ENCODE measurements at regions not wholly inside any gene's neighbourhood (a gene's known extent, or its start where the extent isn't known, plus 50 kb on each side); places are given as distances from the start of the nearest gene placed in this dataset.

DNA sequence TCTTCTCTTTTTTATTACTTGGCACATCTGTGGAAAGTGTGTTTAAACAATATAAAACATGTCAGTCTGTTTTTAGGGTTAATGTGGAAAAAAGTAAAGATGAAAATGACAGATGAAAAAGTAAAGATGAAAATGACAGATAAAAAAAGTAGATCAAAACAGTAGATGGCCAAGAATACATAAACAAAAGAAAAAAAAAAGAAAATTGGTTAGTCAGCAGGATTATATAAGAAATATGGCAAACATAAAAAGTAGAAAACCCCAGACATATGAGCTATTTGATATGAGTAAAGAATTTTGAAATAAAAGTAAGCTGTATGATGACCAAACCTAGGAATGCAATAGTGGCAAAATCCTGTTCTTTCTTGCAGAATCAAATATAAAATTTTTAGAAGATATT, 365.7 kb upstream of the AKR1E2 start:
- TF ChIP-seq, protein P1, sequence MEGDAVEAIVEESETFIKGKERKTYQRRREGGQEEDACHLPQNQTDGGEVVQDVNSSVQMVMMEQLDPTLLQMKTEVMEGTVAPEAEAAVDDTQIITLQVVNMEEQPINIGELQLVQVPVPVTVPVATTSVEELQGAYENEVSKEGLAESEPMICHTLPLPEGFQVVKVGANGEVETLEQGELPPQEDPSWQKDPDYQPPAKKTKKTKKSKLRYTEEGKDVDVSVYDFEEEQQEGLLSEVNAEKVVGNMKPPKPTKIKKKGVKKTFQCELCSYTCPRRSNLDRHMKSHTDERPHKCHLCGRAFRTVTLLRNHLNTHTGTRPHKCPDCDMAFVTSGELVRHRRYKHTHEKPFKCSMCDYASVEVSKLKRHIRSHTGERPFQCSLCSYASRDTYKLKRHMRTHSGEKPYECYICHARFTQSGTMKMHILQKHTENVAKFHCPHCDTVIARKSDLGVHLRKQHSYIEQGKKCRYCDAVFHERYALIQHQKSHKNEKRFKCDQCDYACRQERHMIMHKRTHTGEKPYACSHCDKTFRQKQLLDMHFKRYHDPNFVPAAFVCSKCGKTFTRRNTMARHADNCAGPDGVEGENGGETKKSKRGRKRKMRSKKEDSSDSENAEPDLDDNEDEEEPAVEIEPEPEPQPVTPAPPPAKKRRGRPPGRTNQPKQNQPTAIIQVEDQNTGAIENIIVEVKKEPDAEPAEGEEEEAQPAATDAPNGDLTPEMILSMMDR (IDR thresholded peaks at IDR 0.05; ENCODE audit: borderline replicate concordance, extremely low read depth, low read length, poor library complexity, severe bottlenecking) = no peak
- no peak for TF ChIP-seq EZH2 (IDR thresholded peaks at IDR 0.05; ENCODE audit: borderline replicate concordance, low read depth, low read length, severe bottlenecking)

DNA sequence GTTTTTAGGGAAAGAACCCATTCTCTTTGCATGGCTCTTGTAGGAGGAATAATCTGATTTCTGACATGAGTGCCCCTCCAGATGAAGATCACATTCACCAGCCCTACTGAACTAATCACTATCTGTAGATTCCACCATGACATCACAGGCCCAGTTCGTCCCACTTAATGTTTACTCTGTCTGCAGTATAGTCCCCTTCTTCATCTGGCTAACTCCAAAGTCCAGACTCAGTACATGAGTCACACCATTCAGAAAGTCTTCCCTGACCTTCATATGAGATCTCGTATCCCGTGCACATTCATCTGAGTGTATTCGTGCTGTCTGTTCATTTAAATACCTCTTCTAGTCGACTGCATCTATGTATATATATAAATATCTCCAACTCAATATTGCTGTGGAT, 366.5 kb upstream of the AKR1E2 start:
- no peak for TF ChIP-seq EZH2 (IDR thresholded peaks at IDR 0.05; ENCODE audit: borderline replicate concordance, low read depth, low read length, severe bottlenecking)
- TF ChIP-seq, protein P1 (IDR thresholded peaks at IDR 0.05; ENCODE audit: borderline replicate concordance, extremely low read depth, low read length, poor library complexity, severe bottlenecking) = no peak
- H3K4me1 ChIP-seq (ENCODE audit: insufficient read depth, low read length) = no peaks in the 10 kb centered on the region
- no peaks in the 10 kb centered on the region for H3K27me3 ChIP-seq (ENCODE audit: insufficient read depth, low read length, poor library complexity)
- H4K20me1 ChIP-seq (ENCODE audit: insufficient read depth, low read length) = no peaks in the 10 kb centered on the region
- DNase-seq = no peak
- H3K9me3 ChIP-seq (ENCODE audit: insufficient read depth, low read length, severe bottlenecking) = no peaks in the 10 kb centered on the region
- ATAC-seq (ENCODE audit: insufficient read depth, low read depth) = no peak
- H3K27ac ChIP-seq (ENCODE audit: low read length) = no peak overlapping the region
- H3K9ac ChIP-seq (ENCODE audit: low read depth, low read length) = no peak overlapping the region
- no peaks in the 10 kb centered on the region for H3K36me3 ChIP-seq (ENCODE audit: insufficient read depth, low read length)
- H3K4me2 ChIP-seq (ENCODE audit: insufficient read depth, low read length) = no peak overlapping the region
- H3K79me2 ChIP-seq (ENCODE audit: insufficient read depth, low read length) = no peaks in the 10 kb centered on the region
- H3K4me3 ChIP-seq (ENCODE audit: low read depth in 1 of 2, low read length in 2 of 2) = no peak overlapping the region
- H2AFZ ChIP-seq (ENCODE audit: low read depth, low read length) = no peak overlapping the region

More for the DNA sequence above, 365.7 kb upstream of the AKR1E2 start:
- ATAC-seq (ENCODE audit: insufficient read depth, low read depth) (no peak), DNase-seq (no peak)
- no peaks in the 10 kb centered on the region for H3K9me3 ChIP-seq (ENCODE audit: insufficient read depth, low read length, severe bottlenecking)
- H3K36me3 ChIP-seq (ENCODE audit: insufficient read depth, low read length) = no peaks in the 10 kb centered on the region
- H3K4me1 ChIP-seq (ENCODE audit: insufficient read depth, low read length) = no peaks in the 10 kb centered on the region
- no peak overlapping the region for H3K27ac ChIP-seq (ENCODE audit: low read length)
- H4K20me1 ChIP-seq (ENCODE audit: insufficient read depth, low read length) = no peaks in the 10 kb centered on the region
- no peak overlapping the region for H3K9ac ChIP-seq (ENCODE audit: low read depth, low read length)
- no peak overlapping the region for H3K4me3 ChIP-seq (ENCODE audit: low read depth in 1 of 2, low read length in 2 of 2)
- H3K79me2 ChIP-seq (ENCODE audit: insufficient read depth, low read length) = no peaks in the 10 kb centered on the region
- no peak overlapping the region for H2AFZ ChIP-seq (ENCODE audit: low read depth, low read length)
- H3K4me2 ChIP-seq (ENCODE audit: insufficient read depth, low read length) = no peak overlapping the region
- H3K27me3 ChIP-seq (ENCODE audit: insufficient read depth, low read length, poor library complexity) = no peaks in the 10 kb centered on the region

DNA sequence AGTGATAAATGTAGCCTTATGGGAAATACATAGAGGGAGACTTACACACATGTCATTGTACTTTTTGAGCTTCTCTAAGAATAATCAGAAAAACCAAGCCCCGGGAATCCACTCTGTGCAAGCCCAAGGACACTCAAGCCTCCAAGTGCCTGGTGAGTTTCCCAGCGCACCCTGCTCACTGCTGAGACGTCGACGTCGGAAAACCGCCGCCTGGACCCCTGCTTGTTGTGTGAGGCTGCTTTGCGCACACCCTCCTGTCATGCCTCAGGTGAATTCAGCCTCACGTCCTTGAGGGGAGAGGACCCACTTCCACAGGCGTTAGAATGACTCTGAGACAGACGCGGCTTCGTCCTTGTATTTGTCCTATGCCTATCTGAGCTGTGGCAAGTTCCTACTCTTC, 368.4 kb upstream of the AKR1E2 start:
- ATAC-seq (ENCODE audit: insufficient read depth, low read depth) (no peak), DNase-seq (no peak)
- Histone ChIP-seq H4K20me1 (ENCODE audit: insufficient read depth, low read length) (no peaks in the 10 kb centered on the region), H3K9me3 (ENCODE audit: insufficient read depth, low read length, severe bottlenecking) (no peaks in the 10 kb centered on the region), H3K36me3 (ENCODE audit: insufficient read depth, low read length) (no peaks in the 10 kb centered on the region), H2AFZ (ENCODE audit: low read depth, low read length) (no peak overlapping the region), H3K4me1 (ENCODE audit: insufficient read depth, low read length) (peaks cover 4% of the 10 kb centered on the region; the same call in 1 of the 2 replicates), H3K79me2 (ENCODE audit: insufficient read depth, low read length) (no peaks in the 10 kb centered on the region), H3K4me2 (ENCODE audit: insufficient read depth, low read length) (no peak overlapping the region), H3K4me3 (ENCODE audit: low read depth in 1 of 2, low read length in 2 of 2) (no peak overlapping the region), H3K9ac (ENCODE audit: low read depth, low read length) (no peak overlapping the region), H3K27me3 (ENCODE audit: insufficient read depth, low read length, poor library complexity) (no peaks in the 10 kb centered on the region), H3K27ac (ENCODE audit: low read length) (no peak overlapping the region)
- TF ChIP-seq, protein P1 (IDR thresholded peaks at IDR 0.05; ENCODE audit: borderline replicate concordance, extremely low read depth, low read length, poor library complexity, severe bottlenecking) = no peak
- no peak for TF ChIP-seq EZH2 (IDR thresholded peaks at IDR 0.05; ENCODE audit: borderline replicate concordance, low read depth, low read length, severe bottlenecking)

DNA sequence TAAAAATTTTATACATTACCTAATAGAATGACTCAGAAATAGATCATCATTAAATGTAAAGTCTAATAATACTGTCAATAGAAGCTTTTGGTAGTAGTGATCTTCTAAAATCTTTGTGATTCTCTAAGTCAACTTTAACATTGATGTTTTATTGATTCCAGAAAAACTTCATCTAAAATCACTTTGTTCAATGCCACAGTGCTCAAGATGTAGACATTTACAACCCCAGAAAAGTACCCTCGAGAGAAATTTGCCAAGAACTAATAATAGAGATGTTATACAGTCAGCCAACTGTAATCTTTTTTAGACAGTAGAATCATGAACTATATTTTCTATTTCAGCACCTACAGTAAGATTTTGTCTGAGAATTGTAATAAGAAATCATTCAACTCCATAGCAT, 369.2 kb upstream of the AKR1E2 start:
- Histone ChIP-seq H3K4me2 (ENCODE audit: insufficient read depth, low read length) (no peak overlapping the region), H2AFZ (ENCODE audit: low read depth, low read length) (no peak overlapping the region), H3K27ac (ENCODE audit: low read length) (no peak overlapping the region), H3K4me1 (ENCODE audit: insufficient read depth, low read length) (peaks cover 13% of the 10 kb centered on the region), H4K20me1 (ENCODE audit: insufficient read depth, low read length) (no peaks in the 10 kb centered on the region), H3K9me3 (ENCODE audit: insufficient read depth, low read length, severe bottlenecking) (no peaks in the 10 kb centered on the region), H3K36me3 (ENCODE audit: insufficient read depth, low read length) (no peaks in the 10 kb centered on the region), H3K4me3 (ENCODE audit: low read depth in 1 of 2, low read length in 2 of 2) (no peak overlapping the region), H3K27me3 (ENCODE audit: insufficient read depth, low read length, poor library complexity) (no peaks in the 10 kb centered on the region), H3K79me2 (ENCODE audit: insufficient read depth, low read length) (no peaks in the 10 kb centered on the region), H3K9ac (ENCODE audit: low read depth, low read length) (no peak overlapping the region)
- TF ChIP-seq, protein P1 (IDR thresholded peaks at IDR 0.05; ENCODE audit: borderline replicate concordance, extremely low read depth, low read length, poor library complexity, severe bottlenecking) = no peak
- no peak for TF ChIP-seq EZH2 (IDR thresholded peaks at IDR 0.05; ENCODE audit: borderline replicate concordance, low read depth, low read length, severe bottlenecking)
- ATAC-seq (ENCODE audit: insufficient read depth, low read depth) = no peak
- DNase-seq = no peak

All from DND-41 (cell line).